Activated CD4-positive, CD25-positive, alpha-beta regulatory T cell treated with anti-CD3 and anti-CD28 coated beads, Interleukin-2, amount 50 U/mL, for 24 hours (primary cell): ENCODE measurements at regions not wholly inside any gene's neighbourhood (a gene's known extent, or its start where the extent isn't known, plus 50 kb on each side); places are given as distances from the start of the nearest gene placed in this dataset.

Source experiments
- ATAC-seq, 2 donors: fragments of 150-1000 bp; cut with Tn5 transposase; one replicate each; pipeline ENCODE4 v1.10.0; 2021; ENCODE audit warnings: mild to moderate bottlenecking in 1 of 2, moderate library complexity in 1 of 2

GRCh38 chrX:69264158-69264581 lies 98.9 kb upstream of the PJA1 start:
- no peak for ATAC-seq

GRCh38 chrX:69263251-69263820 lies 98.1 kb upstream of the PJA1 start:
- ATAC-seq, result no peak

- no peak for ATAC-seq
Observed at GRCh38 chrX:69262036-69262936, 97.0 kb upstream of the PJA1 start.

GRCh38 chrX:69260169-69260568 lies 94.9 kb upstream of the PJA1 start:
- ATAC-seq, result no peak

DNA sequence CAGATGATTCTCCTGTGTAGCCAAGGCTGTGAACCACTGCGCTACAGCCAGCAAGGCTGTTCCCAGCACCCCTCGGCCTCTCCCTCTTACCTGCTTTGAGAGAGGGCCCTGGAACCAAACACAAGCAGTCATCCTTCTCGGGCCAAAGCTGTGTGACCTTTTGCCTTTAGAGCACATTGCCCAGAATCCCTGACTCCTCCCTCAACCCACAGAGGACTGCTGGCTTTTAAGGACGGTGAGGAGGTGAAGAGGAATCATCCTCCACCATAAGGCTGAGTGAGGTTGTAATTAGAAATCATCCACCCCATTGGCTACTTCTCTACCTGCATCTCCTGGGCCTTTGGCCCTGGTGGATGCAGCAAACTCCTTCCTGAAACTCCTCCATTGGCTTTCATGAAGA lies 93.6 kb upstream of the PJA1 start:
- no peak for ATAC-seq

DNA sequence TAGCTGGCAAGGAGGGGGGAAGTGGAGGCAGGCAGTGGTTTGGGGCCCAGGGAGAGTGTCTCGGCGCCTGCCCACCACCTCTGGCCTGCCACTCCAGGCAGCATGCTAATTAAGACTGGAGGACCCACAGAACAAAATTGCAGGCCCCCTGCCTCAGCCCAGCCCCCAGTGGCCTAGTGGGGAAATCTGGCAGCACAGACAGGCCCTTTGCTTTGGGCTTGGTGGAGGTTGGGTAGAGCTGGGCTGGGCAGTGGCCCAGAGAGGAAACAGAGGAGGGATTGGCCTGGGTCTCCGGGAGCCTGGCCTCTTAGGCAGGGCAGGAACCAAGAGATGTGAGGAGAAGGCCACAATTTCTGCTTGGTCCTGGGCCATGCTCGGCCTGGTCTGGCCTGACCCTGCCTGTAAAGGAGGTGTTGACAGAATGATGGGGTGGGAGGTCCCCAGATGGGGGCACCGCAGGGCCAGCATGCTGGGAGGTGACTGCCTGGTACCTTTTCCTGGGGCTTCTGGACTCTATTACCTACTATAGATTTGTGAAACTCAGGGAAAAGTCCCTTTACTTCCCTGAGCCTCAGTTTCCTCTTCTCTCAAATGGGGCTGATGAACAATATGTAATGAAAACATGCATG lies 92.4 kb upstream of the PJA1 start:
- no peak for ATAC-seq

DNA sequence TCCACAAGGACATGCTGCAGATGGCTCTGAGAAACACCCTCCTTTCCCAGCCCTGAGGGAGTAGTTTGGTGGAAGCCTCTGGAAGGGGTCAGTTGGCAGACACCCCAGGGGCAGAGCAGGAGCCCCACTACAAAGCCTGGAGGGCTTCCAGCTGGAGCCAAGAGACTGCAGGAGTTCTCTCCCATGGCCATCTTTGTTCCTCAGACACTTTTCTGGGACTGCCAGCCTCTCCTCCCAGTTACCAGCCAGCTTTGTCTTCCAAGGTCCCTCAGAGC lies 91.0 kb upstream of the PJA1 start:
- no peak for ATAC-seq

- ATAC-seq, result no peak
Observed at GRCh38 chrX:69255441-69256290, 90.4 kb upstream of the PJA1 start.

DNA sequence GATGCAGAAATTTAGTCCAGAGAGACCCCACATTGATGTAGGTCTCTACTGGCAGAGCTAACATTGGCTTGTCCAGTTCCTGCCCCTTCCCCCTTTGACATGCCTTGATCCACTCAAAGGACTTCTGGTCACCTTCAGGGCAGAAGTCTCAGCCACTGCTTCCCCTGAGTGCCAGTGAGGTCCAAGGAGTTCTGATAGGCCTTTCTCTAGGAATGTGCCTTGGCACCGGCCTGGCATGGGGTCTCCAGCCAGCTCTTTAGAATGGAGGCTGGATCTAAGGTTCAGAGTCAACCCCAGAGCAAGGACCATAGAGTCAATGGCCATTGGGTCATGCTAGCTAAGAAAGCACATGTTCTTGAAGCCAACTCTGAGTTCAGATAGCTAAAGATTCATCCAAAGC lies 88.6 kb upstream of the PJA1 start:
- ATAC-seq, result no peak

DNA sequence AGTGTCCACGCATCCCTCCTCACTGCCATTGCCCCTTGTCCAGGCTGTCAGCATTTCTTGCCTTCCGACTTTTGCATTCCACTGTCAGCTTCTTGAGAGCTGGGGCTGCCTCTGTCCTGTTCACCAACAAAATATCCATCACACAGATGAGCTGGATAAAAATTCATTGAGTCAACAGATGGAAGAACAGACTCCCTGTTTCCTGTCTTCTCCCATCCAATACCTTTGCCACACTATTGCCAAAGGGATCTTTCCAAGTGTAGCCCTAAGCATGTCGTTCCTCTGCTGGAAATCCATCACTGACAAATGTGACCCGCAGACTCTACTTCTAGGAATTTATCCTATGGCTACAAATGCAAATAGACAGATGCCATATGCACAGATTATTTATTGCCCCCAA lies 78.0 kb upstream of the PJA1 start:
- no peak for ATAC-seq

- no peak for ATAC-seq
Observed at GRCh38 chrX:69238887-69239231, 73.6 kb upstream of the PJA1 start.

DNA sequence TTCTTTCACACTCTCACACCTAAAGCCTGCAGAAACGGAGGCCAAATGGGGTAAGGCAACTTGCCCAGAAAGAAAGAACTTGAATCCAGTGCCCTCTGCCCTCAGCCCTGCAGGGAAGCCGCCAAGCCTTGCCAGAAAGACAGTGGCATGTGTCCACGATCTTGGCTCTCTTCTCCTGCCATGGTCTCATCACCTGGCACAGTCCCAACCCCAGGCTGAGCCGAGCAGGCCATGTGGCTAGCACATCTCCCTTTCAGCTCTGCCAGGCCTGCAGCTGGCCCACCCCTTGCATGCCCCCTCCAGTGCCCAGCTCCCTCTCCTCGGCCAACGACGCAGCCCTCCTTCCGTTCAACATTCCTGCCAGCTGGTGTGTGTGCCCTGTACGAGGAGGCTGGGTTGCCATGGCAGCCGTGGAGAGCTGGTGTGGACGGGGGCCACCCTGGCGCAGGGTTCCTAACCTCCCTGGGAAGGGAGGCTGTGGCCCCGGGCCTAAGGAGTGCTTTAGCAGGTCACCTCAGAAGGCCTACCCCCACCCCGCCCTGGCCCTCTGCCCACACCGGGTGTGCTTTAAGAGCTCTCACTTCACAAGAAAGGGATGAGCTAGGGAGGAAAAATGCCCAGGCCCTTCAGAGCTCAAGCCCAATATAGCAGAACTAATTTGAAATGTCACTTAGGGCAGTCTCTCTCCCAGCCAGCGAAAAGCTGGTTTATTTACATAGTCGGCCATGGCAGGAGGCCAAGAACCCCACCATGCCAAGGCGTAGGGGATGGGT lies 73.0 kb upstream of the PJA1 start:
- ATAC-seq, result no peak

GRCh38 chrX:69237236-69237635 lies 72.0 kb upstream of the PJA1 start:
- ATAC-seq, result no peak

DNA sequence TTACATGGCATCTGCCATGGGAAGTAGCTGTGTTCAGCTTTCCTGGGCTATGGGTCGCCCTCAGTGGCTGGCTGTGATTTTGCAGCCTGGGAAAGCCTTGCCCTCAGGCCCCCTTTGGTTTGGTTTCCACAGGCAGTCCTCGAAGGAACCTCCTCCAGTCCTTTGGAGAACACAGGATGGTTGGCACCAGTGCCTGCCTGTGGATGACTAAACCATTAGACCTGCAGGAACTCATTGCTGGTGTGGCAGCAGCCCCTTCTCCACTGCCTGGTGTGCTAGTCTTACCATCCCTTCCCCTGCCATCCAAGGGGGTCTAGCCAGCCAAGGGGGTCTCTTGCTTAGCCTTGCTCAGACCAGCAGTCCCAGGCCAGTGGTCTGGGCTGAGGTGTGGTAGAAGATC lies 71.4 kb upstream of the PJA1 start:
- no peak for ATAC-seq

DNA sequence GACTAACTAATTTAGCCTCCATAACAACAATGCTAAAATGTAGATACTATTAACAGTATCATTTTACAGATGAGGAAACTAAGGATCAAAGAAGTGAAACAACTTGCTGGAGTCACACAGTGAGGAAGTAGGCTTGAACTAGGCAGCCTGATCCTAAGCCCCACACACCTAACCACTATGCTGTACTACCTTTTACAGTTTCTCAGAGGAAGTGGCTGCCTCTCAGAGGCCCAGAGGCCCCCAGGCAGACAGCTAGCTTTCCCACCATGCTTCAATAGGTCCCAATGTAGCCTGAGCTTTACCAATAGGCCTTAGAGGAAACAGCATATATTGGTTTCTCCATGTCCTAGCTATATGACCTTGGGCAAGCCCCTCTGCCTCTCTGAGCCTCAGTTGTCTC lies 69.4 kb upstream of the PJA1 start:
- no peak for ATAC-seq

DNA sequence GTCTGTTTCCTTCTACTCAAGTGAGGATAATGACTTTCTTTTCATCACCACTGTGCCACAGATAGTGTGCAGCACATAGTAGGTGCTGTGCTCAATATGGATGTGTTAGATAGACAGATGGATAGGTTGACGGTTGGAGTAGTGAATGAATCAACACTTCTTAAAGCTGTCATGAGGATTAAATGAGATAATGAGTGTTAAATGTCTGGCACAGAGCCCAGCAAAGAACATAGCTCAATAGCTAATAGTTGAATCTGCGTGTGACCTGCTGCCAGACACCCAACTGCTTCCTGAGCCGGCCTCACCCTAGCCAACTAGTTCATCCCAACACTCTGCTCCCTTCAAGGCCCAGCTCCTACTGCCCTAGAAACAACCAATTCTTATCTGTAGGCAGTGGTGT lies 67.7 kb upstream of the PJA1 start:
- ATAC-seq, result no peak

- ATAC-seq, result no peak
Observed at GRCh38 chrX:69231903-69232302, 66.7 kb upstream of the PJA1 start.

DNA sequence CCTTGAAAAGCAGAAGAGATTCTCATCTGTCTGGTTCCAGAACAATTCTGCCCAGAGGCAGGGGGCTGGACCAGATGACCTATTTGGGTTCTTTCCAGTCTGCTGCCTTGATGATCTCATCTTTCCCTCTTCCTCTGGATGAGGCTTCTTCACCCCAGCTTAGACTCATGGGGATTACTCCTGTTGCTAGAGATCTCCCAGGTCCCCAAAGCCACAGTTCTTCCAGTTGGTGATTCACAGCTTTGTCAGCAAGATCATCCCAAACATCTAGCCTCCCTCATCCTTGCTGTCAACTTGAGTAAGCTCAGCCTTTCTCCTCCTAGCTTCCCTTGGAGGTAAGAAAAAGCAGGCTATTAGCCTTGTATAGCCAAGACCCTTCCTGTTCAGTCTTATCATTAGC lies 64.2 kb upstream of the PJA1 start:
- no peak for ATAC-seq

GRCh38 chrX:69228732-69229131 lies 63.5 kb upstream of the PJA1 start:
- ATAC-seq, result no peak

- no peak for ATAC-seq
Observed at GRCh38 chrX:69226459-69227158, 61.4 kb upstream of the PJA1 start.

DNA sequence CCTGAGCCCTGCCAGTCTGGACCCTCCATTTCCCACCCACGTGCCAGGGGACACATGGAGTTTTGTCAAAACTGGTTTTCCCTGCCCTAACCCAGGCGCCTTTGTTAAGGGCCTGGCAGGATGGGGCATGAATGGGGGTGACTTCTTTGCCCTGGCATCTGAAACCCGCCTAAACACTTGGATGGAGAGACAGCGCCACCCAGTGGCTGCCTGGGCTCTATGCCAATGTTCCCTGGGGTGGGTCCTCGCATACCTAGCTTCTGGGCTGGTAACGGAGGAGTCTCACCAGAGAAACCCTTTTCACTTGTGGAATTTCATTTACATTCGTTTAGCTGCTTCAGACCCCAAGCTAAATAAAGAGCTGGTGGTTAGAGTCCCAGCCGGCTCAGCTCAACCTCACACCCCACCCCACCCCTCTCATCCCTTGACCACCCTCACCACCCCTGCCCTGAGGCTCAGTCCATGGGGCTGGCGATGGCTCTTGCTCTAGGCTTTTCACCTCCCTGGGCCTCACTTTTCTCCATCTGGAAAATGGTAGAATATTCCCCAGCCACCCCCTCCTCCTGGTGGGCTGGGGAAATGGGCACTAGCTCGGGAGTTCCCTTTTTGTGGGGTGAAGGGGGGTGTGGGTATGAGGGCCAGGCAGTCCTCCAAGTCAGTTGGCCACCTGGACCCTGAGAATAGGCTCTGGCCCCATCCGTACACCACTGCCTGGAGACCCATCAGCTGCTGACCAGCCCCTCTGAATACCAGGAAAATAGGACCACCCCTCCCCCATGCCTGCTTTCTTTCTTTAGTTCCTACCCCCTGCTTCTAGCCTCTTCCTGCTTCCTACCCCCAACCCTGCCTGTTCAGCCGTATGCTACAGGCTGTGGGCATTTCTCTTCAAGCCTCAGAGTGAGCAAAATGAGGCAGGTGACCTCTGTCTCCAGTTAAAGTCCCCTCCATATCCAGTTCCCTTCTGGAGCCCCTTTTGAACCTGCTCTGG lies 57.1 kb upstream of the PJA1 start:
- ATAC-seq, result peak; percentile 56 to 77
